ENCODE measurements at regions not wholly inside any gene's neighbourhood (a gene's known extent, or its start where the extent isn't known, plus 50 kb on each side); places are given as distances from the start of the nearest gene placed in this dataset.

GRCh38 chr4:188197566-188197965 lies 58.3 kb downstream of the TRIML1 start:
- H3K4me3 ChIP-seq (ENCODE audit: low read depth, low read length), result no peak overlapping the region
- ChIA-PET POLR2A (no interaction called here), CTCF (no interaction called here)

GRCh38 chr4:188198982-188199792 lies 59.9 kb downstream of the TRIML1 start:
- ChIA-PET POLR2A (no interaction called here), CTCF (no interaction called here)
- no peak for DNase-seq (ENCODE audit: low read depth, low spot score)
- no peak overlapping the region for H3K4me3 ChIP-seq (ENCODE audit: low read depth, low read length)
- peak overlapping the region; percentile 11 for H3K27ac ChIP-seq (ENCODE audit: low read depth, low read length)
- no peak for TF ChIP-seq CTCF (IDR thresholded peaks at IDR 0.05; ENCODE audit: low read depth, low read length)
- peaks cover 22% of the 10 kb centered on the region for H3K9me3 ChIP-seq (ENCODE audit: control insufficient read depth, insufficient read depth, low read length)
- H3K27me3 ChIP-seq (ENCODE audit: control insufficient read depth, insufficient read depth, low read length), result no peaks in the 10 kb centered on the region

More at GRCh38 chr4:188197566-188197965, 58.3 kb downstream of the TRIML1 start:
- Histone ChIP-seq H3K9me3 (ENCODE audit: control insufficient read depth, insufficient read depth, low read length) (peaks cover 20% of the 10 kb centered on the region), H3K27me3 (ENCODE audit: control insufficient read depth, insufficient read depth, low read length) (no peaks in the 10 kb centered on the region), H3K27ac (ENCODE audit: low read depth, low read length) (no peak overlapping the region)
- DNase-seq (ENCODE audit: low read depth, low spot score), result no peak
- TF ChIP-seq CTCF (IDR thresholded peaks at IDR 0.05; ENCODE audit: low read depth, low read length), result no peak

- H3K27ac ChIP-seq (ENCODE audit: low read depth, low read length), result no peak overlapping the region
- no peak for DNase-seq (ENCODE audit: low read depth, low spot score)
- ChIA-PET CTCF (no interaction called here), POLR2A (no interaction called here)
- H3K9me3 ChIP-seq (ENCODE audit: control insufficient read depth, insufficient read depth, low read length), result peaks cover 20% of the 10 kb centered on the region
- H3K27me3 ChIP-seq (ENCODE audit: control insufficient read depth, insufficient read depth, low read length), result no peaks in the 10 kb centered on the region
- TF ChIP-seq CTCF (IDR thresholded peaks at IDR 0.05; ENCODE audit: low read depth, low read length), result no peak
- no peak overlapping the region for H3K4me3 ChIP-seq (ENCODE audit: low read depth, low read length)
These were observed 62.6 kb downstream of the TRIML1 start for GRCh38 chr4:188201851-188202250.

GRCh38 chr4:188206783-188207182 lies 67.5 kb downstream of the TRIML1 start:
- POLR2A ChIA-PET, result no interaction called here
- H3K27me3 ChIP-seq (ENCODE audit: control insufficient read depth, insufficient read depth, low read length), result no peaks in the 10 kb centered on the region
- H3K9me3 ChIP-seq (ENCODE audit: control insufficient read depth, insufficient read depth, low read length), result peaks cover 16% of the 10 kb centered on the region
- TF ChIP-seq CTCF (IDR thresholded peaks at IDR 0.05; ENCODE audit: low read depth, low read length), result no peak
- no peak for DNase-seq (ENCODE audit: low read depth, low spot score)
- CTCF ChIA-PET, result no interaction called here
- no peak overlapping the region for H3K4me3 ChIP-seq (ENCODE audit: low read depth, low read length)
- H3K27ac ChIP-seq (ENCODE audit: low read depth, low read length), result no peak overlapping the region

- no peak for DNase-seq (ENCODE audit: low read depth, low spot score)
- POLR2A ChIA-PET, result no interaction called here
- no peak overlapping the region for H3K27ac ChIP-seq (ENCODE audit: low read depth, low read length)
- no peak overlapping the region for H3K4me3 ChIP-seq (ENCODE audit: low read depth, low read length)
- TF ChIP-seq CTCF (IDR thresholded peaks at IDR 0.05; ENCODE audit: low read depth, low read length), result no peak
- H3K9me3 ChIP-seq (ENCODE audit: control insufficient read depth, insufficient read depth, low read length), result peaks cover 19% of the 10 kb centered on the region
- H3K27me3 ChIP-seq (ENCODE audit: control insufficient read depth, insufficient read depth, low read length), result no peaks in the 10 kb centered on the region
- CTCF ChIA-PET, result no interaction called here
These were observed 75.6 kb downstream of the TRIML1 start for GRCh38 chr4:188214861-188215260.

All from AG04450 (cell line).